HL-60 (cell line): ENCODE measurements at regions not wholly inside any gene's neighbourhood (a gene's known extent, or its start where the extent isn't known, plus 50 kb on each side); places are given as distances from the start of the nearest gene placed in this dataset.

ENCODE experiments used
- DNase-seq, 2 experiments: peaks; one replicate each; pipeline ENCODE4 v3.0.0-alpha.2; 2010 to 2020; ENCODE audit warnings: low read depth in 1 of 2, low spot score in 1 of 2
- H3K27ac ChIP-seq: fragments of 250-450 bp; sonication (Bioruptor Pico); replicated peaks from 2 replicates; pipeline ENCODE4 v1.5.1; 2020; ENCODE audit warnings: mild to moderate bottlenecking, moderate library complexity
- H3K27me3 ChIP-seq: fragments of 250-450 bp; sonication (Bioruptor Pico); 2 replicates; pipeline ENCODE4 v1.5.1; 2021; ENCODE audit warnings: mild to moderate bottlenecking, moderate library complexity; ENCODE audit not compliant: insufficient read depth, poor library complexity, severe bottlenecking
- H3K4me3 ChIP-seq: replicated peaks from 2 replicates; pipeline ENCODE4 v1.5.1; 2011; ENCODE audit warnings: mild to moderate bottlenecking, control low read depth, low read length; ENCODE audit not compliant: insufficient read depth
- CTCF ChIP-seq: IDR thresholded peaks from one replicate; pipeline ENCODE4 v1.5.1; 2011; ENCODE audit warnings: low read length, control low read depth, inconsistent platforms; ENCODE audit not compliant: insufficient read depth
- GABPA ChIP-seq: IDR thresholded peaks from 2 replicates; pipeline ENCODE4 v1.6.1; 2012; ENCODE audit warnings: low read depth
- POLR2AphosphoS5 ChIP-seq: IDR thresholded peaks from 2 replicates; pipeline ENCODE4 v1.6.1; 2012; ENCODE audit warnings: low read depth
- REST ChIP-seq: IDR thresholded peaks from 2 replicates; pipeline ENCODE4 v1.6.1; 2012; ENCODE audit warnings: low read depth; ENCODE audit not compliant: insufficient replicate concordance
- SPI1 ChIP-seq: IDR thresholded peaks from 2 replicates; pipeline ENCODE4 v1.6.1; 2012; ENCODE audit warnings: low read depth, mild to moderate bottlenecking, borderline replicate concordance

GRCh38 chr17:12389421-12389820, 276.3 kb upstream of the MYOCD start:
- Histone ChIP-seq H3K27me3 (no peaks in the 10 kb centered on the region), H3K27ac (no peak overlapping the region), H3K4me3 (no peak overlapping the region)
- DNase-seq, result no peak
- TF ChIP-seq POLR2AphosphoS5 (no peak), REST (no peak), CTCF (no peak), GABPA (no peak), SPI1 (no peak)

GRCh38 chr17:12390631-12391030, 275.1 kb upstream of the MYOCD start:
- no peak for TF ChIP-seq POLR2AphosphoS5
- TF ChIP-seq CTCF, result no peak
- TF ChIP-seq REST, result no peak
- TF ChIP-seq GABPA, result no peak
- TF ChIP-seq SPI1, result no peak
- no peak overlapping the region for H3K4me3 ChIP-seq

GRCh38 chr17:12391468-12391867, 274.2 kb upstream of the MYOCD start:
- Histone ChIP-seq H3K4me3 (no peak overlapping the region), H3K27ac (no peak overlapping the region), H3K27me3 (no peaks in the 10 kb centered on the region)
- DNase-seq, result no peak
- TF ChIP-seq GABPA, result no peak
- no peak for TF ChIP-seq POLR2AphosphoS5
- no peak for TF ChIP-seq REST
- no peak for TF ChIP-seq SPI1
- TF ChIP-seq CTCF, result no peak

More at GRCh38 chr17:12390631-12391030, 275.1 kb upstream of the MYOCD start:
- no peak overlapping the region for H3K27ac ChIP-seq
- no peaks in the 10 kb centered on the region for H3K27me3 ChIP-seq
- DNase-seq, result no peak
